ENCODE measurements at regions not wholly inside any gene's neighbourhood (a gene's known extent, or its start where the extent isn't known, plus 50 kb on each side); places are given as distances from the start of the nearest gene placed in this dataset.

DNA sequence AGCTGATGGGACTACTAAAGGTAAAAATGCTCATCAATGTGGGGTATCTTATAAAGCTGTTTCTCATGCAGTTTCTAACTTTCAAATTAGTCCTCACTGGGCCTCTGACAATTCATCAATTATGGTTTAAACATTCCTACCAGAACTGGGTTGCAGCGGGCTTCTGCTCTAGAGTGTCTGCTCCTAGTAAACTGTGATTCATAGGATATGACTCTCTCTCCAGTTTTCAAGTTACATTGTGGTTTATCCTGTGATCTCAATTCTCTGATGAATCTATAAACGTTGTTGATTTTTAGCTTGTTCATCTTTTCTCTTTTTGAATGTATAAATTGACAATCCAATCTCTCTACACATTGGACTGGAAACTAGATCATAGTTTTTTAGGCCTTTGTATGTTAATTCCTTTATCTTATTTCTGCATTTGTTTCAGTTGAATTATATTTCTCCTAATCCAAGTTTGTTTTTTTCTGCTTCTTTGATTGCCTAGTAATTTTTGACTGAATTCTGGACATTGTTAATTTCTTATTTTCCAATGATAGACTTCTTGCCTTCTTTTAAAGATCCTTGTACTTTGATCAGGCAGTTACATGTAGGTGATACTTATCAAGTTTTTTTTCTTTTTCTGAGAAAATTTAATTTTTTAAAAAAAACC is 822.6 kb downstream of the TLE1 start:
- no peak for DNase-seq
- no peak overlapping the region for H3K4me3 ChIP-seq
- H3K27me3 ChIP-seq: no peaks in the 10 kb centered on the region
- no peak for TF ChIP-seq EP300 (IDR thresholded peaks at IDR 0.05)
- TF ChIP-seq, protein P1, sequence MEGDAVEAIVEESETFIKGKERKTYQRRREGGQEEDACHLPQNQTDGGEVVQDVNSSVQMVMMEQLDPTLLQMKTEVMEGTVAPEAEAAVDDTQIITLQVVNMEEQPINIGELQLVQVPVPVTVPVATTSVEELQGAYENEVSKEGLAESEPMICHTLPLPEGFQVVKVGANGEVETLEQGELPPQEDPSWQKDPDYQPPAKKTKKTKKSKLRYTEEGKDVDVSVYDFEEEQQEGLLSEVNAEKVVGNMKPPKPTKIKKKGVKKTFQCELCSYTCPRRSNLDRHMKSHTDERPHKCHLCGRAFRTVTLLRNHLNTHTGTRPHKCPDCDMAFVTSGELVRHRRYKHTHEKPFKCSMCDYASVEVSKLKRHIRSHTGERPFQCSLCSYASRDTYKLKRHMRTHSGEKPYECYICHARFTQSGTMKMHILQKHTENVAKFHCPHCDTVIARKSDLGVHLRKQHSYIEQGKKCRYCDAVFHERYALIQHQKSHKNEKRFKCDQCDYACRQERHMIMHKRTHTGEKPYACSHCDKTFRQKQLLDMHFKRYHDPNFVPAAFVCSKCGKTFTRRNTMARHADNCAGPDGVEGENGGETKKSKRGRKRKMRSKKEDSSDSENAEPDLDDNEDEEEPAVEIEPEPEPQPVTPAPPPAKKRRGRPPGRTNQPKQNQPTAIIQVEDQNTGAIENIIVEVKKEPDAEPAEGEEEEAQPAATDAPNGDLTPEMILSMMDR (IDR thresholded peaks at IDR 0.05): no peak
- no peak for TF ChIP-seq POLR2A (IDR thresholded peaks at IDR 0.05)
- no peaks in the 10 kb centered on the region for H3K4me1 ChIP-seq (ENCODE audit: insufficient read depth)
- no peaks in the 10 kb centered on the region for H3K9me3 ChIP-seq
- no peak overlapping the region for H3K27ac ChIP-seq
- WGBS, 3 donors: 95 to 96% (median 95%) methylated on average over 2 of the region's 2 CpGs
- H3K36me3 ChIP-seq: no peaks in the 10 kb centered on the region
- intact Hi-C loops (cut with DNase I): no loop called here

DNA sequence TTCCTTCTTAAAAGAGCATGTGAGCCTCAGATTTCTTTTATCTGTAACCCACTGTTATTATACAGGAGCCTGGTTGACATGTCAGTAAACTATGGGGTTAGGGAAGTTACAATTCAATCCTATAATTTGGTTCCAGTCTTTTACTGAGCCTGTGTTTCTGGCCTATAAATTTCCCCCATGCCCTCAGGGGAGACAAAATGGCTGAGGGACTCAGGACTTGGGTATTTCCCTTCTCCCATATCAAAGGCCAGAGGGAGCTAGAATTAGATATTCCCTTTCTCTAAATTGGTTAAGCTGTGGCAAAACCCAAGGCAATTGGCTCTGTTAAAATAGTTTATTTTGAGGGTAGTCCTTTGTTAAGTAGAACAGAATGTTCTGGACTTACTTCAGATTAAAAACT is 823.2 kb downstream of the TLE1 start:
- TF ChIP-seq EP300 (IDR thresholded peaks at IDR 0.05): no peak
- TF ChIP-seq POLR2A (IDR thresholded peaks at IDR 0.05): no peak
- TF ChIP-seq, protein P1 (IDR thresholded peaks at IDR 0.05): no peak
- H3K4me3 ChIP-seq: no peak overlapping the region
- intact Hi-C loops (cut with DNase I): no loop called here
- H3K4me1 ChIP-seq (ENCODE audit: insufficient read depth): no peaks in the 10 kb centered on the region
- no peaks in the 10 kb centered on the region for H3K36me3 ChIP-seq
- no peaks in the 10 kb centered on the region for H3K9me3 ChIP-seq
- no peak overlapping the region for H3K27ac ChIP-seq
- H3K27me3 ChIP-seq: no peaks in the 10 kb centered on the region
- DNase-seq: no peak

- no peaks in the 10 kb centered on the region for H3K36me3 ChIP-seq
- TF ChIP-seq EP300 (IDR thresholded peaks at IDR 0.05): no peak
- TF ChIP-seq POLR2A (IDR thresholded peaks at IDR 0.05): no peak
- TF ChIP-seq, protein P1 (IDR thresholded peaks at IDR 0.05): no peak
- DNase-seq: no peak
- H3K4me3 ChIP-seq: no peak overlapping the region
- no peaks in the 10 kb centered on the region for H3K9me3 ChIP-seq
- intact Hi-C loops (cut with DNase I): no loop called here
- H3K27me3 ChIP-seq: no peaks in the 10 kb centered on the region
- 36 to 69% (median 55%) methylated on average over 1 of the region's 1 CpG for WGBS, 3 donors
- peaks cover 4% of the 10 kb centered on the region for H3K4me1 ChIP-seq (ENCODE audit: insufficient read depth)
- H3K27ac ChIP-seq: no peak overlapping the region
Observed at GRCh38 chr9:80843028-80843427, 846.3 kb downstream of the TLE1 start.

GRCh38 chr9:80842389-80842788 is 847.0 kb downstream of the TLE1 start:
- intact Hi-C loops (cut with DNase I): no loop called here
- 17 to 19% (median 19%) methylated on average over 6 of the region's 6 CpGs for WGBS, 3 donors
- no peaks in the 10 kb centered on the region for H3K27me3 ChIP-seq
- H3K27ac ChIP-seq: no peak overlapping the region
- H3K36me3 ChIP-seq: no peaks in the 10 kb centered on the region
- H3K4me1 ChIP-seq (ENCODE audit: insufficient read depth): peaks cover 4% of the 10 kb centered on the region
- TF ChIP-seq POLR2A (IDR thresholded peaks at IDR 0.05) (no peak), EP300 (IDR thresholded peaks at IDR 0.05) (no peak)
- TF ChIP-seq, protein P1 (IDR thresholded peaks at IDR 0.05): no peak
- no peak overlapping the region for H3K4me3 ChIP-seq
- DNase-seq: peak in 1 of 5 donors; percentile 38
- no peaks in the 10 kb centered on the region for H3K9me3 ChIP-seq
